GM23338 (cell line): ENCODE measurements at regions not wholly inside any gene's neighbourhood (a gene's known extent, or its start where the extent isn't known, plus 50 kb on each side); places are given as distances from the start of the nearest gene placed in this dataset.
"Not testable (repeated sequence)": the region's sequence is repeated elsewhere in the genome, so short reads cannot be mapped to it uniquely, and the experiment has no call there.

ENCODE experiments used
- ATAC-seq: fragments of 200-7000 bp; cut with Tn5 transposase; 3 replicates; pipeline ENCODE4 v1.9.1; 2020
- DNase-seq: peaks from one replicate; pipeline ENCODE4 v3.0.0-alpha.2; 2015; ENCODE audit warnings: low spot score
- H2AFZ ChIP-seq: fragments of 200-600 bp; sonication (generic); 2 replicates; pipeline ENCODE4 v1.8.0; 2016; ENCODE audit warnings: antibody characterized with exemption, mild to moderate bottlenecking, moderate library complexity
- H3F3A ChIP-seq: fragments of 200-600 bp; sonication (generic); replicated peaks from 2 replicates; pipeline ENCODE4 v1.8.0; 2017; ENCODE audit warnings: antibody characterized with exemption, mixed run types, low read depth
- H3K27ac ChIP-seq: fragments of 200-600 bp; sonication (generic); 2 replicates; pipeline ENCODE4 v1.6.1; 2016; ENCODE audit warnings: low read depth
- H3K27me3 ChIP-seq: fragments of 200-600 bp; sonication (generic); 2 replicates; pipeline ENCODE4 v1.8.0; 2016; ENCODE audit warnings: mild to moderate bottlenecking, mixed run types, moderate library complexity; ENCODE audit not compliant: insufficient read depth
- H3K36me3 ChIP-seq: fragments of 200-600 bp; sonication (generic); 2 replicates; pipeline ENCODE4 v1.8.0; 2016; ENCODE audit warnings: mild to moderate bottlenecking; ENCODE audit not compliant: insufficient read depth
- H3K4me1 ChIP-seq: fragments of 200-600 bp; sonication (generic); 2 replicates; pipeline ENCODE4 v1.8.0; 2016; ENCODE audit warnings: mild to moderate bottlenecking, moderate library complexity; ENCODE audit not compliant: insufficient read depth
- H3K4me2 ChIP-seq: fragments of 200-600 bp; sonication (generic); 2 replicates; pipeline ENCODE4 v1.7.1; 2017; ENCODE audit warnings: mixed run types
- H3K4me3 ChIP-seq: fragments of 200-600 bp; sonication (generic); 2 replicates; pipeline ENCODE4 v1.6.1; 2016; ENCODE audit warnings: mixed run types
- H3K79me2 ChIP-seq: fragments of 200-600 bp; sonication (generic); replicated peaks from 2 replicates; pipeline ENCODE4 v1.8.0; 2017; ENCODE audit warnings: mild to moderate bottlenecking; ENCODE audit not compliant: insufficient read depth
- H3K9me2 ChIP-seq: fragments of 200-600 bp; sonication (generic); 2 replicates; pipeline ENCODE4 v1.8.0; 2017; ENCODE audit not compliant: insufficient read depth
- H4K20me1 ChIP-seq: fragments of 200-600 bp; sonication (generic); replicated peaks from 2 replicates; pipeline ENCODE4 v1.8.0; 2017; ENCODE audit warnings: mild to moderate bottlenecking; ENCODE audit not compliant: insufficient read depth
- H3K27ac Mint-ChIP-seq: 2 replicates; pipeline ENCODE4 v1.8.0; 2020; ENCODE audit warnings: inconsistent platforms, mild to moderate bottlenecking, moderate library complexity, mixed read lengths
- H3K27me3 Mint-ChIP-seq: 3 replicates; pipeline ENCODE4 v1.8.0; 2022; ENCODE audit warnings: low read depth, mild to moderate bottlenecking, moderate library complexity, mixed read lengths, inconsistent platforms; ENCODE audit not compliant: insufficient read depth, poor library complexity
- H3K36me3 Mint-ChIP-seq: 3 replicates; pipeline ENCODE4 v1.8.0; 2021; ENCODE audit warnings: low read depth, mild to moderate bottlenecking, inconsistent platforms, moderate library complexity, mixed read lengths
- H3K4me1 Mint-ChIP-seq: 3 replicates; pipeline ENCODE4 v1.8.0; 2020; ENCODE audit warnings: mild to moderate bottlenecking, inconsistent platforms, mixed read lengths
- H3K4me3 Mint-ChIP-seq: 3 replicates; pipeline ENCODE4 v1.8.0; 2021; ENCODE audit warnings: moderate library complexity, mild to moderate bottlenecking, inconsistent platforms, mixed read lengths
- H3K9me3 Mint-ChIP-seq: 3 replicates; pipeline ENCODE4 v1.8.0; 2020; ENCODE audit warnings: moderate library complexity, mild to moderate bottlenecking, inconsistent platforms, mixed read lengths
- CREB1 ChIP-seq: fragments of 250-450 bp; sonication (Bioruptor Pico); IDR thresholded peaks from 2 replicates; pipeline ENCODE4 v1.5.0; 2020; ENCODE audit warnings: low read depth, mild to moderate bottlenecking, moderate library complexity
- EZH2phosphoT487 ChIP-seq: fragments of 200-600 bp; sonication (generic); IDR thresholded peaks from one replicate; pipeline ENCODE4 v1.8.1; 2018; ENCODE audit warnings: antibody characterized with exemption; ENCODE audit not compliant: unreplicated experiment
- JUNB ChIP-seq: IDR thresholded peaks from one replicate; pipeline ENCODE4 v1.6.1; 2016; ENCODE audit warnings: antibody characterized with exemption; ENCODE audit not compliant: unreplicated experiment
- NANOG ChIP-seq: IDR thresholded peaks from 2 replicates; pipeline ENCODE4 v1.6.1; 2016; ENCODE audit warnings: antibody characterized with exemption, borderline replicate concordance
- POLR2AphosphoS5 ChIP-seq: IDR thresholded peaks from 2 replicates; pipeline ENCODE4 v1.6.1; 2016; ENCODE audit warnings: antibody characterized with exemption, low read depth
- STAT1 ChIP-seq: IDR thresholded peaks from one replicate; pipeline ENCODE4 v1.6.1; 2016; ENCODE audit warnings: antibody characterized with exemption; ENCODE audit not compliant: unreplicated experiment
- ZNF331 ChIP-seq: fragments of 250-450 bp; sonication (Bioruptor Pico); IDR thresholded peaks from 2 replicates; pipeline ENCODE4 v1.5.0; 2020; ENCODE audit warnings: low read depth, mild to moderate bottlenecking, moderate library complexity
- TF ChIP-seq, protein P1 (sequence below): fragments of 250-450 bp; sonication (Bioruptor Pico); IDR thresholded peaks from 2 replicates; pipeline ENCODE4 v1.5.0; 2020; ENCODE audit warnings: mild to moderate bottlenecking, moderate library complexity
- TF ChIP-seq, protein P2 (sequence below): IDR thresholded peaks from one replicate; pipeline ENCODE4 v1.6.1; 2018; ENCODE audit warnings: antibody characterized with exemption; ENCODE audit not compliant: unreplicated experiment
- TF ChIP-seq, protein P3 (sequence below), 2 experiments: fragments of 200-600 bp in 1 of 2; sonication (generic) in 1 of 2; conservative IDR thresholded peaks; 2 replicates each; pipeline versions ENCODE4 v1.5.1 to v1.6.1; 2016 to 2017; ENCODE audit warnings: antibody characterized with exemption in 2 of 2, low read depth in 2 of 2, mild to moderate bottlenecking in 2 of 2, moderate library complexity in 1 of 2

DNA sequence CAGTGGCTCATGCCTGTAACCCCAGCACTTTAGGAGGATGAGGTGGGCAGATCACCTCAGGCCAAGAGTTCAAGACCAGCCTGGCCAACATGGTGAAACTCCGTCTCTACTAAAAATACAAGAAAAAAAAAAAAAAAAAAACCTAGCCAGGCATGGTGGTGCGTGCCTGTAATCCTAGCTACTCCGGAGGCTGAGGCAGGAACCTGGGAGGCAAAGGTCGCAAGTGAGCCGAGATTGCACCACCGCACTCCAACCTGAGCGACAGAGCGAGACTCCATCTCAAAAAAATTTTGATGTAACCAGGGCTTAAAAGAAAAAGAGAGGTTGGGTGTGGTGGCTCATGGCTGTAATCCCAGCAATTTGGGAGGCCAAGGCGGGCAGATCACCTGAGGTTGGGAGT, 66.4 kb upstream of the PRR5 start:
- not testable (repeated sequence) for H3K4me3 Mint-ChIP-seq, H3K4me3 ChIP-seq, H4K20me1 ChIP-seq, H3K36me3 Mint-ChIP-seq, H3K79me2 ChIP-seq, ATAC-seq, H3K27me3 ChIP-seq, H3K27ac Mint-ChIP-seq, H2AFZ ChIP-seq, H3K4me1 ChIP-seq, H3K4me2 ChIP-seq, H3K9me2 ChIP-seq, H3K27ac ChIP-seq, H3K4me1 Mint-ChIP-seq, H3K9me3 Mint-ChIP-seq, H3F3A ChIP-seq, DNase-seq, H3K36me3 ChIP-seq
- H3K27me3 Mint-ChIP-seq = peaks cover 12% of the 10 kb centered on the region

DNA sequence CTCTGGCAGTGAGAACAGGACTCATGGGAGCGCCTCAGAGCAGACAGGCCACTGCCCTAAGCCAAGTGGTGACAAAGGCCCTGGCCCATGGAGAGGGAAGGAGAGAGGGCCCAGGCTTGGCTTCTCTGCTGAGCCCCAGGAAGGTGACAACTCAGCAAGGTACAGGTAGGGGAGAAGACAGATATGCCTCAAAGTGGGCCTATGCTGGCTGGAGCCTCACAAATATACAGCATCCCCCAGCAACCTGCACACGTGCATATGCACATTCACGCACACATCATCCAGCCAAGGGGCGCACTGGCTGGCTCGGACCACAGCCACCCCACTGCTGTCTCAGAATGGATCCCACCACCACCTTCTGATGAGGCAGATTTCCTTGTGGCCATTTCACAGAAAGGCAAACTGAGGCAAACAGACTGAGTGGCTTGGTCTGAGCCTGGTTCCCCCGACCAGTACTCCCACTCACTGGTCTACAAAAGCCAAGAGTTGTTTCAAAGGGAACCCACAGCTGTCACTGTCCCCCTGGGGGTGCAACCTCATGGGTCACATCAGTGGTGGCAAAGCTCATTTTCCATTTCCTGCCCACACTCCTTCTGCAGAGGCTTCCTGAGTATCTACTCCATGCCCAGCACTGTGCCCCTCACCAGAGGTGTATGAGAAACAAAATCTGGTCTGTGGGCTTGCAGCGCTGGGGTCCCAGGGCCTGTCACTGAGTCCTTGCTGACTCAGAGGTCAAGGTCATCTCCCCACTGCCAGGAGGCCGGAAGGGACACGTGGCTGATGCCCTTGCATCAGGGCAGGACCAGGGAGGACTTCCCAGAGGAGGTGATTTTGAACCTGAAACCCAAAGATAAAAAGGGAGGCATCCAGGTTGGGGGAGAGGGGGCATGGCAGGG, 67.3 kb upstream of the PRR5 start:
- H3K4me1 Mint-ChIP-seq = no peaks in the 10 kb centered on the region
- H3K27me3 Mint-ChIP-seq = peaks cover 15% of the 10 kb centered on the region
- no peak overlapping the region for H3K4me2 ChIP-seq
- H3K79me2 ChIP-seq = no peaks in the 10 kb centered on the region
- H3K4me3 Mint-ChIP-seq = no peak overlapping the region
- peaks cover 7% of the 10 kb centered on the region; the same call in 1 of the 2 replicates for H3K9me2 ChIP-seq
- no peak overlapping the region for H3K27ac ChIP-seq
- no peaks in the 10 kb centered on the region for H3K36me3 Mint-ChIP-seq
- no peak overlapping the region for H3K4me3 ChIP-seq
- H3K4me1 ChIP-seq = no peaks in the 10 kb centered on the region
- H3K27ac Mint-ChIP-seq = no peak overlapping the region
- no peak for ATAC-seq
- no peaks in the 10 kb centered on the region for H4K20me1 ChIP-seq
- DNase-seq = no peak
- H3K9me3 Mint-ChIP-seq = peaks cover 5% of the 10 kb centered on the region; the same call in 1 of the 3 replicates
- no peak overlapping the region for H2AFZ ChIP-seq
- peaks cover 10% of the 10 kb centered on the region for H3K27me3 ChIP-seq
- H3K36me3 ChIP-seq = no peaks in the 10 kb centered on the region
- no peaks in the 10 kb centered on the region for H3F3A ChIP-seq
- TF ChIP-seq JUNB (no peak), CREB1 (no peak), POLR2AphosphoS5 (no peak), NANOG (no peak), STAT1 (no peak), EZH2phosphoT487 (no peak), ZNF331 (CRISPR knock-in tag) (no peak)
- TF ChIP-seq, protein P1, sequence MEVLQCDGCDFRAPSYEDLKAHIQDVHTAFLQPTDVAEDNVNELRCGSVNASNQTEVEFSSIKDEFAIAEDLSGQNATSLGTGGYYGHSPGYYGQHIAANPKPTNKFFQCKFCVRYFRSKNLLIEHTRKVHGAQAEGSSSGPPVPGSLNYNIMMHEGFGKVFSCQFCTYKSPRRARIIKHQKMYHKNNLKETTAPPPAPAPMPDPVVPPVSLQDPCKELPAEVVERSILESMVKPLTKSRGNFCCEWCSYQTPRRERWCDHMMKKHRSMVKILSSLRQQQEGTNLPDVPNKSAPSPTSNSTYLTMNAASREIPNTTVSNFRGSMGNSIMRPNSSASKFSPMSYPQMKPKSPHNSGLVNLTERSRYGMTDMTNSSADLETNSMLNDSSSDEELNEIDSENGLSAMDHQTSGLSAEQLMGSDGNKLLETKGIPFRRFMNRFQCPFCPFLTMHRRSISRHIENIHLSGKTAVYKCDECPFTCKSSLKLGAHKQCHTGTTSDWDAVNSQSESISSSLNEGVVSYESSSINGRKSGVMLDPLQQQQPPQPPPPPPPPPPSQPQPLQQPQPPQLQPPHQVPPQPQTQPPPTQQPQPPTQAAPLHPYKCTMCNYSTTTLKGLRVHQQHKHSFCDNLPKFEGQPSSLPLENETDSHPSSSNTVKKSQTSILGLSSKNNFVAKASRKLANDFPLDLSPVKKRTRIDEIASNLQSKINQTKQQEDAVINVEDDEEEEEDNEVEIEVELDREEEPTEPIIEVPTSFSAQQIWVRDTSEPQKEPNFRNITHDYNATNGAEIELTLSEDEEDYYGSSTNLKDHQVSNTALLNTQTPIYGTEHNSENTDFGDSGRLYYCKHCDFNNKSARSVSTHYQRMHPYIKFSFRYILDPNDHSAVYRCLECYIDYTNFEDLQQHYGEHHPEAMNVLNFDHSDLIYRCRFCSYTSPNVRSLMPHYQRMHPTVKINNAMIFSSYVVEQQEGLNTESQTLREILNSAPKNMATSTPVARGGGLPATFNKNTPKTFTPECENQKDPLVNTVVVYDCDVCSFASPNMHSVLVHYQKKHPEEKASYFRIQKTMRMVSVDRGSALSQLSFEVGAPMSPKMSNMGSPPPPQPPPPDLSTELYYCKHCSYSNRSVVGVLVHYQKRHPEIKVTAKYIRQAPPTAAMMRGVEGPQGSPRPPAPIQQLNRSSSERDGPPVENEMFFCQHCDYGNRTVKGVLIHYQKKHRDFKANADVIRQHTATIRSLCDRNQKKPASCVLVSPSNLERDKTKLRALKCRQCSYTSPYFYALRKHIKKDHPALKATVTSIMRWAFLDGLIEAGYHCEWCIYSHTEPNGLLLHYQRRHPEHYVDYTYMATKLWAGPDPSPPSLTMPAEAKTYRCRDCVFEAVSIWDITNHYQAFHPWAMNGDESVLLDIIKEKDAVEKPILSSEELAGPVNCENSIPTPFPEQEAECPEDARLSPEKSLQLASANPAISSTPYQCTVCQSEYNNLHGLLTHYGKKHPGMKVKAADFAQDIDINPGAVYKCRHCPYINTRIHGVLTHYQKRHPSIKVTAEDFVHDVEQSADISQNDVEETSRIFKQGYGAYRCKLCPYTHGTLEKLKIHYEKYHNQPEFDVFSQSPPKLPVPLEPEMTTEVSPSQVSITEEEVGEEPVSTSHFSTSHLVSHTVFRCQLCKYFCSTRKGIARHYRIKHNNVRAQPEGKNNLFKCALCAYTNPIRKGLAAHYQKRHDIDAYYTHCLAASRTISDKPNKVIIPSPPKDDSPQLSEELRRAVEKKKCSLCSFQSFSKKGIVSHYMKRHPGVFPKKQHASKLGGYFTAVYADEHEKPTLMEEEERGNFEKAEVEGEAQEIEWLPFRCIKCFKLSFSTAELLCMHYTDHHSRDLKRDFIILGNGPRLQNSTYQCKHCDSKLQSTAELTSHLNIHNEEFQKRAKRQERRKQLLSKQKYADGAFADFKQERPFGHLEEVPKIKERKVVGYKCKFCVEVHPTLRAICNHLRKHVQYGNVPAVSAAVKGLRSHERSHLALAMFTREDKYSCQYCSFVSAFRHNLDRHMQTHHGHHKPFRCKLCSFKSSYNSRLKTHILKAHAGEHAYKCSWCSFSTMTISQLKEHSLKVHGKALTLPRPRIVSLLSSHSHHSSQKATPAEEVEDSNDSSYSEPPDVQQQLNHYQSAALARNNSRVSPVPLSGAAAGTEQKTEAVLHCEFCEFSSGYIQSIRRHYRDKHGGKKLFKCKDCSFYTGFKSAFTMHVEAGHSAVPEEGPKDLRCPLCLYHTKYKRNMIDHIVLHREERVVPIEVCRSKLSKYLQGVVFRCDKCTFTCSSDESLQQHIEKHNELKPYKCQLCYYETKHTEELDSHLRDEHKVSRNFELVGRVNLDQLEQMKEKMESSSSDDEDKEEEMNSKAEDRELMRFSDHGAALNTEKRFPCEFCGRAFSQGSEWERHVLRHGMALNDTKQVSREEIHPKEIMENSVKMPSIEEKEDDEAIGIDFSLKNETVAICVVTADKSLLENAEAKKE = no peak
- TF ChIP-seq, protein P2, sequence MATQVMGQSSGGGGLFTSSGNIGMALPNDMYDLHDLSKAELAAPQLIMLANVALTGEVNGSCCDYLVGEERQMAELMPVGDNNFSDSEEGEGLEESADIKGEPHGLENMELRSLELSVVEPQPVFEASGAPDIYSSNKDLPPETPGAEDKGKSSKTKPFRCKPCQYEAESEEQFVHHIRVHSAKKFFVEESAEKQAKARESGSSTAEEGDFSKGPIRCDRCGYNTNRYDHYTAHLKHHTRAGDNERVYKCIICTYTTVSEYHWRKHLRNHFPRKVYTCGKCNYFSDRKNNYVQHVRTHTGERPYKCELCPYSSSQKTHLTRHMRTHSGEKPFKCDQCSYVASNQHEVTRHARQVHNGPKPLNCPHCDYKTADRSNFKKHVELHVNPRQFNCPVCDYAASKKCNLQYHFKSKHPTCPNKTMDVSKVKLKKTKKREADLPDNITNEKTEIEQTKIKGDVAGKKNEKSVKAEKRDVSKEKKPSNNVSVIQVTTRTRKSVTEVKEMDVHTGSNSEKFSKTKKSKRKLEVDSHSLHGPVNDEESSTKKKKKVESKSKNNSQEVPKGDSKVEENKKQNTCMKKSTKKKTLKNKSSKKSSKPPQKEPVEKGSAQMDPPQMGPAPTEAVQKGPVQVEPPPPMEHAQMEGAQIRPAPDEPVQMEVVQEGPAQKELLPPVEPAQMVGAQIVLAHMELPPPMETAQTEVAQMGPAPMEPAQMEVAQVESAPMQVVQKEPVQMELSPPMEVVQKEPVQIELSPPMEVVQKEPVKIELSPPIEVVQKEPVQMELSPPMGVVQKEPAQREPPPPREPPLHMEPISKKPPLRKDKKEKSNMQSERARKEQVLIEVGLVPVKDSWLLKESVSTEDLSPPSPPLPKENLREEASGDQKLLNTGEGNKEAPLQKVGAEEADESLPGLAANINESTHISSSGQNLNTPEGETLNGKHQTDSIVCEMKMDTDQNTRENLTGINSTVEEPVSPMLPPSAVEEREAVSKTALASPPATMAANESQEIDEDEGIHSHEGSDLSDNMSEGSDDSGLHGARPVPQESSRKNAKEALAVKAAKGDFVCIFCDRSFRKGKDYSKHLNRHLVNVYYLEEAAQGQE = no peak
- TF ChIP-seq, protein P3, sequence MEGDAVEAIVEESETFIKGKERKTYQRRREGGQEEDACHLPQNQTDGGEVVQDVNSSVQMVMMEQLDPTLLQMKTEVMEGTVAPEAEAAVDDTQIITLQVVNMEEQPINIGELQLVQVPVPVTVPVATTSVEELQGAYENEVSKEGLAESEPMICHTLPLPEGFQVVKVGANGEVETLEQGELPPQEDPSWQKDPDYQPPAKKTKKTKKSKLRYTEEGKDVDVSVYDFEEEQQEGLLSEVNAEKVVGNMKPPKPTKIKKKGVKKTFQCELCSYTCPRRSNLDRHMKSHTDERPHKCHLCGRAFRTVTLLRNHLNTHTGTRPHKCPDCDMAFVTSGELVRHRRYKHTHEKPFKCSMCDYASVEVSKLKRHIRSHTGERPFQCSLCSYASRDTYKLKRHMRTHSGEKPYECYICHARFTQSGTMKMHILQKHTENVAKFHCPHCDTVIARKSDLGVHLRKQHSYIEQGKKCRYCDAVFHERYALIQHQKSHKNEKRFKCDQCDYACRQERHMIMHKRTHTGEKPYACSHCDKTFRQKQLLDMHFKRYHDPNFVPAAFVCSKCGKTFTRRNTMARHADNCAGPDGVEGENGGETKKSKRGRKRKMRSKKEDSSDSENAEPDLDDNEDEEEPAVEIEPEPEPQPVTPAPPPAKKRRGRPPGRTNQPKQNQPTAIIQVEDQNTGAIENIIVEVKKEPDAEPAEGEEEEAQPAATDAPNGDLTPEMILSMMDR (conservative IDR thresholded peaks at IDR 0.05; ENCODE audit: low read depth in 2 of 2) = no peak
